ENCODE measurements at regions not wholly inside any gene's neighbourhood (a gene's known extent, or its start where the extent isn't known, plus 50 kb on each side); places are given as distances from the start of the nearest gene placed in this dataset.

DNA sequence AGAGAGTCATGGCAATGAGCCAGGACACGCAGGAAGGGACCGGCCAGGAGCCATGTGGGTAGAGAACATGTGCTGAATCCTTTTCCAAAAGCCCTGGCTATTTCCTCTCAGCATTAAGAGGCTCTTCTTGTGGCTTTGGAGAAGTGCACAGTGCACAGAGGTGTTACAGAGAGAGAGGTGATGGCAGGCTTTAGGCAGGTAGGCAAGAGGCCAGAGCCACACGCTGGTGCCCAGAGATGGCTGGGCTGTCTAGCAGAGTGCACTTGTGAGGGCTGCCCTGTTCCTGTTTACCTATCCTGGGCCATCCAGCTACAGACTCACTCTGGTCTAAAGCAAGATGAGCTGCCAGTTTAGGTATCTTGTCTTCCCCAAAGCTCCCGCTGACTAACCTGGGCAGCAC is 402.6 kb downstream of the OCA2 start (continued):
- TF ChIP-seq NFE2L1 (CRISPR knock-in tag; IDR thresholded peaks at IDR 0.05; ENCODE audit: borderline replicate concordance): no peak
- no peak for TF ChIP-seq CHD4 (IDR thresholded peaks at IDR 0.05; ENCODE audit: borderline replicate concordance, low read length)
- TF ChIP-seq, protein P1, sequence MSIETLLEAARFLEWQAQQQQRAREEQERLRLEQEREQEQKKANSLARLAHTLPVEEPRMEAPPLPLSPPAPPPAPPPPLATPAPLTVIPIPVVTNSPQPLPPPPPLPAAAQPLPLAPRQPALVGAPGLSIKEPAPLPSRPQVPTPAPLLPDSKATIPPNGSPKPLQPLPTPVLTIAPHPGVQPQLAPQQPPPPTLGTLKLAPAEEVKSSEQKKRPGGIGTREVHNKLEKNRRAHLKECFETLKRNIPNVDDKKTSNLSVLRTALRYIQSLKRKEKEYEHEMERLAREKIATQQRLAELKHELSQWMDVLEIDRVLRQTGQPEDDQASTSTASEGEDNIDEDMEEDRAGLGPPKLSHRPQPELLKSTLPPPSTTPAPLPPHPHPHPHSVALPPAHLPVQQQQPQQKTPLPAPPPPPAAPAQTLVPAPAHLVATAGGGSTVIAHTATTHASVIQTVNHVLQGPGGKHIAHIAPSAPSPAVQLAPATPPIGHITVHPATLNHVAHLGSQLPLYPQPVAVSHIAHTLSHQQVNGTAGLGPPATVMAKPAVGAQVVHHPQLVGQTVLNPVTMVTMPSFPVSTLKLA (IDR thresholded peaks at IDR 0.05): no peak
- TF ChIP-seq NCOA2 (CRISPR knock-in tag; IDR thresholded peaks at IDR 0.05): no peak
- TF ChIP-seq FOXO1 (CRISPR knock-in tag; IDR thresholded peaks at IDR 0.05): no peak

DNA sequence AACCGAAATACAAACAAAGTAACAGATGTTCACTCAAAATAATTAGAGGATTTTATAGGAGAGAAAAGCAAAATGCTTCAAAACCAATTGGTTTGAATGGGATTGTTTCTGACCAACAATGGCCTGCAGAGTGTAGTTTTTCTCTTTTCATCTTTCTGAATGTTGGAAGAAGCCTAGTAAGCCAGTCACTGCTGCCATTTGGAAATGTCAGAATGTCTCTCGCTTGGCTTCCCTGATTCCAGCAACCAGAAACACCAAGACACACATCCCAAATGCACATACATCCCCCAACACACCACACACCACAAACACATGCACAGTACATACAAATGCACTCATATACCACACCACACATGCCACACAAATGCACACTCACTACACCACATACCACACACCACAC is 403.4 kb downstream of the OCA2 start:
- H3K4me3 ChIP-seq (replicated peaks in 1 of 3; ENCODE audit: insufficient read depth in 1 of 3, low read depth in 2 of 3, low read length in 3 of 3): no peak overlapping the region
- no peaks in the 10 kb centered on the region for H3K4me1 ChIP-seq (ENCODE audit: insufficient read depth, low read length)
- no peak overlapping the region for H3K27ac ChIP-seq (ENCODE audit: extremely low read length, insufficient read depth, low read length)
- ATAC-seq: no peak
- in situ Hi-C loops (cut with HindIII; ENCODE audit: extremely low pct_ligation_motif_present, low pct_unique_long_range_greater_than_20kb) (no loop called here), intact Hi-C loops (cut with micrococcal nuclease; ENCODE audit: unreplicated experiment) (no loop called here)
- POLR2A ChIA-PET: no interaction called here
- no peaks in the 10 kb centered on the region; the same call in 1 of the 2 replicates for H3K9me3 ChIP-seq (ENCODE audit: low read length)
- H3K36me3 ChIP-seq (replicated peaks in 1 of 2; ENCODE audit: control insufficient read depth in 1 of 2, insufficient read depth in 2 of 2, low read length in 2 of 2): no peaks in the 10 kb centered on the region
- 25% methylated on average over 2 of the region's 2 CpGs for WGBS (ENCODE audit: low lambda C conversion rate)
- no peaks in the 10 kb centered on the region for H3K27me3 ChIP-seq (ENCODE audit: control insufficient read depth in 1 of 2, insufficient read depth in 2 of 2, low read length in 2 of 2)
- CTCF ChIA-PET (ENCODE audit: low intra/inter-chr PET ratio, low total read pairs): no interaction called here
- FAIRE-seq: no peak
- no peaks in the 10 kb centered on the region for H4K20me1 ChIP-seq (ENCODE audit: insufficient read depth, low read length)
- no peaks in the 10 kb centered on the region for H3K79me2 ChIP-seq (ENCODE audit: insufficient read depth, low read length)
- no peak for DNase-seq (ENCODE audit: low spot score)
- no peak overlapping the region for H3K4me2 ChIP-seq (ENCODE audit: low read depth, low read length)
- no TSS peak for BruUV-seq (replicated peaks)
- no peak overlapping the region for H2AFZ ChIP-seq (ENCODE audit: low read length)
- TF ChIP-seq CAMTA2 (CRISPR knock-in tag; IDR thresholded peaks at IDR 0.05; ENCODE audit: borderline replicate concordance): no peak
- no peak for TF ChIP-seq NR2F2 (IDR thresholded peaks at IDR 0.05; ENCODE audit: borderline replicate concordance, low read depth)
- TF ChIP-seq CBX2 (IDR thresholded peaks at IDR 0.05; ENCODE audit: low read depth, low read length): no peak
- no peak for TF ChIP-seq CBX2 (CRISPR knock-in tag; IDR thresholded peaks at IDR 0.05; ENCODE audit: low read depth)
- TF ChIP-seq, protein P2, sequence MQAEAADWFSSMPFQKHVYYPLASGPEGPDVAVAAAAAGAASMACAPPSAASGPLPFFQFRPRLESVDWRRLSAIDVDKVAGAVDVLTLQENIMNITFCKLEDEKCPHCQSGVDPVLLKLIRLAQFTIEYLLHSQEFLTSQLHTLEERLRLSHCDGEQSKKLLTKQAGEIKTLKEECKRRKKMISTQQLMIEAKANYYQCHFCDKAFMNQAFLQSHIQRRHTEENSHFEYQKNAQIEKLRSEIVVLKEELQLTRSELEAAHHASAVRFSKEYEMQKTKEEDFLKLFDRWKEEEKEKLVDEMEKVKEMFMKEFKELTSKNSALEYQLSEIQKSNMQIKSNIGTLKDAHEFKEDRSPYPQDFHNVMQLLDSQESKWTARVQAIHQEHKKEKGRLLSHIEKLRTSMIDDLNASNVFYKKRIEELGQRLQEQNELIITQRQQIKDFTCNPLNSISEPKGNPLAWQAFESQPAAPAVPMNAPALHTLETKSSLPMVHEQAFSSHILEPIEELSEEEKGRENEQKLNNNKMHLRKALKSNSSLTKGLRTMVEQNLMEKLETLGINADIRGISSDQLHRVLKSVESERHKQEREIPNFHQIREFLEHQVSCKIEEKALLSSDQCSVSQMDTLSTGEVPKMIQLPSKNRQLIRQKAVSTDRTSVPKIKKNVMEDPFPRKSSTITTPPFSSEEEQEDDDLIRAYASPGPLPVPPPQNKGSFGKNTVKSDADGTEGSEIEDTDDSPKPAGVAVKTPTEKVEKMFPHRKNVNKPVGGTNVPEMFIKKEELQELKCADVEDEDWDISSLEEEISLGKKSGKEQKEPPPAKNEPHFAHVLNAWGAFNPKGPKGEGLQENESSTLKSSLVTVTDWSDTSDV (CRISPR knock-in tag; IDR thresholded peaks at IDR 0.05): no peak
- no peak for TF ChIP-seq ZSCAN21 (CRISPR knock-in tag; IDR thresholded peaks at IDR 0.05; ENCODE audit: borderline replicate concordance)
- no peak for TF ChIP-seq ZNF10 (CRISPR knock-in tag; IDR thresholded peaks at IDR 0.05; ENCODE audit: borderline replicate concordance, low read depth)
- TF ChIP-seq EEA1 (CRISPR knock-in tag; IDR thresholded peaks at IDR 0.05; ENCODE audit: borderline replicate concordance): no peak
- H3K9ac ChIP-seq (ENCODE audit: insufficient read depth, low read depth, low read length): no peak overlapping the region

Measured in HepG2 (cell line).